HEK293 (cell line): ENCODE measurements at regions not wholly inside any gene's neighbourhood (a gene's known extent, or its start where the extent isn't known, plus 50 kb on each side); places are given as distances from the start of the nearest gene placed in this dataset.

Experiments
- ATF2 ChIP-seq: fragments of 450-650 bp; formaldehyde crosslinking; IDR thresholded peaks from 2 replicates; pipeline ENCODE4 v1.5.1; 2016; ENCODE audit warnings: missing biosample characterization, missing genetic modification characterization, low read depth
- GLIS1 ChIP-seq: fragments of 450-650 bp; formaldehyde crosslinking; IDR thresholded peaks from 2 replicates; pipeline ENCODE4 v1.5.1; 2016; ENCODE audit warnings: missing biosample characterization, missing genetic modification characterization
- HOXA7 ChIP-seq: sonication (generic); formaldehyde crosslinking; IDR thresholded peaks from 2 replicates; pipeline ENCODE4 v1.8.1; 2022; ENCODE audit warnings: missing genetic modification reagents, borderline replicate concordance
- MEIS1 ChIP-seq: sonication (generic); formaldehyde crosslinking; IDR thresholded peaks from 2 replicates; pipeline ENCODE4 v1.8.1; 2022; ENCODE audit warnings: missing genetic modification reagents, mild to moderate bottlenecking, borderline replicate concordance
- PRDM1 ChIP-seq: fragments of 450-650 bp; formaldehyde crosslinking; IDR thresholded peaks from 2 replicates; pipeline ENCODE4; 2016; ENCODE audit warnings: missing biosample characterization, missing genetic modification characterization
- ZBTB20 ChIP-seq: fragments of 450-650 bp; formaldehyde crosslinking; IDR thresholded peaks from 2 replicates; pipeline ENCODE4 v1.5.1; 2016; ENCODE audit warnings: missing biosample characterization, missing genetic modification characterization
- ZBTB7A ChIP-seq: fragments of 450-650 bp; formaldehyde crosslinking; IDR thresholded peaks from 2 replicates; pipeline ENCODE4 v1.5.1; 2016; ENCODE audit warnings: low read depth, missing biosample characterization, missing genetic modification characterization
- ZBTB8A ChIP-seq: fragments of 450-650 bp; formaldehyde crosslinking; IDR thresholded peaks from 2 replicates; pipeline ENCODE4 v1.5.1; 2016; ENCODE audit warnings: missing biosample characterization, missing genetic modification characterization
- ZNF112 ChIP-seq: fragments of 450-650 bp; formaldehyde crosslinking; IDR thresholded peaks from 2 replicates; pipeline ENCODE4 v1.5.0; 2017; ENCODE audit warnings: missing biosample characterization, missing genetic modification characterization
- ZNF121 ChIP-seq: fragments of 450-650 bp; formaldehyde crosslinking; IDR thresholded peaks from 2 replicates; pipeline ENCODE4 v1.5.1; 2016; ENCODE audit warnings: missing biosample characterization, missing genetic modification characterization
- ZNF138 ChIP-seq: fragments of 450-650 bp; formaldehyde crosslinking; IDR thresholded peaks from 2 replicates; pipeline ENCODE4 v1.5.1; 2016; ENCODE audit warnings: missing biosample characterization, missing genetic modification characterization, borderline replicate concordance
- ZNF146 ChIP-seq: fragments of 450-650 bp; formaldehyde crosslinking; IDR thresholded peaks from 2 replicates; pipeline ENCODE4 v1.5.1; 2016; ENCODE audit warnings: missing biosample characterization, missing genetic modification characterization
- ZNF202 ChIP-seq: fragments of 450-650 bp; formaldehyde crosslinking; IDR thresholded peaks from 2 replicates; pipeline ENCODE4 v1.5.1; 2016; ENCODE audit warnings: missing biosample characterization, missing genetic modification characterization, borderline replicate concordance
- ZNF280C ChIP-seq: fragments of 450-650 bp; formaldehyde crosslinking; IDR thresholded peaks from 2 replicates; pipeline ENCODE4 v1.5.1; 2016; ENCODE audit warnings: missing biosample characterization, missing genetic modification characterization
- ZNF292 ChIP-seq: fragments of 450-650 bp; formaldehyde crosslinking; IDR thresholded peaks from 2 replicates; pipeline ENCODE4 v1.5.1; 2016; ENCODE audit warnings: low read depth, missing biosample characterization, missing genetic modification characterization, borderline replicate concordance
- ZNF302 ChIP-seq: fragments of 450-650 bp; formaldehyde crosslinking; IDR thresholded peaks from 2 replicates; pipeline ENCODE4 v1.5.1; 2016; ENCODE audit warnings: missing biosample characterization, missing genetic modification characterization, low read depth
- ZNF488 ChIP-seq: fragments of 450-650 bp; formaldehyde crosslinking; IDR thresholded peaks from 2 replicates; pipeline ENCODE4 v1.5.1; 2016; ENCODE audit warnings: missing biosample characterization, missing genetic modification characterization
- ZNF510 ChIP-seq: fragments of 450-650 bp; formaldehyde crosslinking; IDR thresholded peaks from 2 replicates; pipeline ENCODE4 v1.5.1; 2018; ENCODE audit warnings: mild to moderate bottlenecking, missing genetic modification characterization, missing biosample characterization; ENCODE audit not compliant: insufficient replicate concordance
- ZNF544 ChIP-seq: fragments of 450-650 bp; formaldehyde crosslinking; IDR thresholded peaks from 2 replicates; pipeline ENCODE4 v1.5.0; 2017; ENCODE audit warnings: missing biosample characterization, missing genetic modification characterization
- ZNF548 ChIP-seq: fragments of 450-650 bp; formaldehyde crosslinking; IDR thresholded peaks from 2 replicates; pipeline ENCODE4 v1.5.1; 2016; ENCODE audit warnings: missing biosample characterization, missing genetic modification characterization
- ZNF561 ChIP-seq: fragments of 450-650 bp; IDR thresholded peaks from 2 replicates; pipeline ENCODE4 v1.5.1; 2018; ENCODE audit warnings: missing biosample characterization, missing genetic modification characterization, borderline replicate concordance
- ZNF596 ChIP-seq: fragments of 450-650 bp; IDR thresholded peaks from 2 replicates; pipeline ENCODE4 v1.5.0; 2018; ENCODE audit warnings: missing biosample characterization, mild to moderate bottlenecking, missing genetic modification characterization, moderate library complexity
- ZNF704 ChIP-seq: fragments of 450-650 bp; formaldehyde crosslinking; IDR thresholded peaks from 2 replicates; pipeline ENCODE4 v1.5.1; 2016; ENCODE audit warnings: missing biosample characterization, missing genetic modification characterization
- ZNF776 ChIP-seq: fragments of 450-650 bp; formaldehyde crosslinking; IDR thresholded peaks from 2 replicates; pipeline ENCODE4 v1.5.0; 2017; ENCODE audit warnings: missing biosample characterization, missing genetic modification characterization, borderline replicate concordance
- ZNF837 ChIP-seq: fragments of 450-650 bp; formaldehyde crosslinking; IDR thresholded peaks from 2 replicates; pipeline ENCODE4 v1.5.1; 2016; ENCODE audit warnings: missing biosample characterization, missing genetic modification characterization
- ZSCAN18 ChIP-seq: fragments of 450-650 bp; formaldehyde crosslinking; IDR thresholded peaks from 2 replicates; pipeline ENCODE4 v1.5.1; 2016; ENCODE audit warnings: missing biosample characterization, missing genetic modification characterization
- TF ChIP-seq, protein P1 (sequence below): fragments of 450-650 bp; formaldehyde crosslinking; IDR thresholded peaks from 2 replicates; pipeline ENCODE4 v1.5.1; 2017; ENCODE audit warnings: missing biosample characterization, missing genetic modification characterization

GRCh38 chr1:59214248-59215208, 82.4 kb upstream of the FGGY start (continued):
- peak; percentile 59; the same call in 1 of the 2 replicates for TF ChIP-seq ZNF146 (tag by site-specific recombination)
- TF ChIP-seq ZNF544: no peak
- TF ChIP-seq ATF2 (tag by site-specific recombination): peak; percentile 90
- TF ChIP-seq ZBTB7A: no peak
- TF ChIP-seq ZNF776 (tag by site-specific recombination): no peak; the same call in 1 of the 2 replicates
- peak; percentile 95 for TF ChIP-seq GLIS1 (tag by site-specific recombination)
- no peak for TF ChIP-seq ZNF112
- TF ChIP-seq ZNF704: no peak
- TF ChIP-seq HOXA7 (CRISPR knock-in tag): no peak
- TF ChIP-seq ZNF596: peak; percentile 93
- TF ChIP-seq ZNF280C: no peak
- TF ChIP-seq ZNF561 (tag by site-specific recombination): peak; percentile 100
- no peak for TF ChIP-seq PRDM1 (tag by site-specific recombination)
- no peak for TF ChIP-seq ZNF837 (tag by site-specific recombination)
- TF ChIP-seq ZNF548 (tag by site-specific recombination): no peak
- peak; percentile 97 for TF ChIP-seq ZNF488
- no peak for TF ChIP-seq ZNF202 (tag by site-specific recombination)
- no peak for TF ChIP-seq ZNF510 (tag by site-specific recombination)
- no peak for TF ChIP-seq ZNF292 (tag by site-specific recombination)
- peak; percentile 82; the same call in 1 of the 2 replicates for TF ChIP-seq ZSCAN18 (tag by site-specific recombination)
- TF ChIP-seq ZBTB20 (tag by site-specific recombination): peak; percentile 50
- TF ChIP-seq ZBTB8A (tag by site-specific recombination): peak; percentile 76
- peak; percentile 79; the same call in 1 of the 2 replicates for TF ChIP-seq MEIS1 (CRISPR knock-in tag)
- TF ChIP-seq, protein P1, sequence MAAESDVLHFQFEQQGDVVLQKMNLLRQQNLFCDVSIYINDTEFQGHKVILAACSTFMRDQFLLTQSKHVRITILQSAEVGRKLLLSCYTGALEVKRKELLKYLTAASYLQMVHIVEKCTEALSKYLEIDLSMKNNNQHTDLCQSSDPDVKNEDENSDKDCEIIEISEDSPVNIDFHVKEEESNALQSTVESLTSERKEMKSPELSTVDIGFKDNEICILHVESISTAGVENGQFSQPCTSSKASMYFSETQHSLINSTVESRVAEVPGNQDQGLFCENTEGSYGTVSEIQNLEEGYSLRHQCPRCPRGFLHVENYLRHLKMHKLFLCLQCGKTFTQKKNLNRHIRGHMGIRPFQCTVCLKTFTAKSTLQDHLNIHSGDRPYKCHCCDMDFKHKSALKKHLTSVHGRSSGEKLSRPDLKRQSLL (tag by site-specific recombination): no peak
- TF ChIP-seq ZNF302 (tag by site-specific recombination): no peak
- TF ChIP-seq ZNF121 (tag by site-specific recombination): peak; percentile 76; the same call in 1 of the 2 replicates
- no peak for TF ChIP-seq ZNF138 (tag by site-specific recombination)
